GM12878 (cell line): ENCODE measurements at regions not wholly inside any gene's neighbourhood (a gene's known extent, or its start where the extent isn't known, plus 50 kb on each side); places are given as distances from the start of the nearest gene placed in this dataset.
"Not testable (repeated sequence)": the region's sequence is repeated elsewhere in the genome, so short reads cannot be mapped to it uniquely, and the experiment has no call there.

Source experiments
- ATAC-seq: fragments of 200-7000 bp; cut with Tn5 transposase; 3 replicates; pipeline ENCODE4 v1.9.1; 2020; ENCODE audit warnings: mild to moderate bottlenecking, moderate library complexity
- BruUV-seq: library from RNA; stranded (reverse); fragments of 400-500 nt; replicated peaks from 2 replicates; lab custom pipeline; 2021; lab: Mats Ljungman, UMichigan
- CTCF ChIA-PET: fragments of 300-600 bp; sonication (Branson Sonifier 250); formaldehyde crosslinking; extraction: SDS; loops from one replicate; lab custom pipeline; 2021; ENCODE audit warnings: inconsistent platforms; lab: Yijun Ruan, JAX
- POLR2A ChIA-PET: fragments of 350-600 bp; formaldehyde crosslinking; extraction: SDS; loops from one replicate; lab custom pipeline; 2021; ENCODE audit warnings: inconsistent platforms; lab: Charles Lee
- RAD21 ChIA-PET: fragments of 300-600 bp; sonication (Branson Sonifier 250); formaldehyde crosslinking; loops from one replicate; lab custom pipeline; 2023; ENCODE audit warnings: antibody characterized with exemption; ENCODE audit not compliant: unreplicated experiment; lab: Charles Lee
- SMC1A ChIA-PET: fragments of 300-600 bp; sonication (Branson Sonifier 250); formaldehyde crosslinking; loops from one replicate; lab custom pipeline; 2023; ENCODE audit not compliant: unreplicated experiment, uncharacterized antibody; lab: Charles Lee
- DNase-seq: peaks from one replicate; pipeline ENCODE4 v3.0.0-alpha.2; 2011; ENCODE audit warnings: low read depth, low spot score
- FAIRE-seq: peaks from 3 replicates; lab custom pipeline; 2011; peaks lifted over from hg19 to GRCh38; lab: Jason Lieb, UNC
- H2AFZ ChIP-seq: 2 replicates; pipeline ENCODE4 v1.6.0; 2011; ENCODE audit warnings: low read depth, low read length, control low read depth; ENCODE audit not compliant: control insufficient read depth
- H3K27ac ChIP-seq: 2 replicates; pipeline ENCODE4 v1.5.1; 2011; ENCODE audit warnings: control low read depth; ENCODE audit not compliant: control insufficient read depth, insufficient read depth
- H3K27me3 ChIP-seq, 2 experiments: replicated peaks in 1 of 2; 2 replicates each; pipeline versions ENCODE4 v1.6.0 to v1.6.1; 2011; ENCODE audit warnings: low read length in 1 of 2; ENCODE audit not compliant: control insufficient read depth in 2 of 2, insufficient read depth in 2 of 2
- H3K36me3 ChIP-seq, 2 experiments: 2 replicates each; pipeline ENCODE4 v1.5.1; 2011; ENCODE audit warnings: low read length in 1 of 2; ENCODE audit not compliant: control insufficient read depth in 2 of 2, insufficient read depth in 2 of 2
- H3K4me1 ChIP-seq: 2 replicates; pipeline ENCODE4 v1.6.1; 2011; ENCODE audit warnings: mild to moderate bottlenecking, low read length, moderate library complexity, mixed read lengths; ENCODE audit not compliant: control insufficient read depth, insufficient read depth
- H3K4me2 ChIP-seq: 2 replicates; pipeline ENCODE4 v1.6.0; 2011; ENCODE audit warnings: control low read depth; ENCODE audit not compliant: control insufficient read depth, insufficient read depth
- H3K4me3 ChIP-seq: fragments of 200-600 bp; sonication (generic); 2 replicates; pipeline ENCODE4 v1.5.1; 2016
- H3K79me2 ChIP-seq: 2 replicates; pipeline ENCODE4 v1.6.0; 2011; ENCODE audit warnings: low read length; ENCODE audit not compliant: control insufficient read depth, insufficient read depth
- H3K9ac ChIP-seq: 2 replicates; pipeline ENCODE4 v1.8.0; 2011; ENCODE audit warnings: low read length, control low read depth, mixed read lengths; ENCODE audit not compliant: control insufficient read depth, insufficient read depth
- H3K9me3 ChIP-seq: replicated peaks from 3 replicates; pipeline ENCODE4 v1.5.1; 2011; ENCODE audit warnings: mild to moderate bottlenecking, low read length; ENCODE audit not compliant: control insufficient read depth, insufficient read depth
- H4K20me1 ChIP-seq: 2 replicates; pipeline ENCODE4 v1.6.0; 2011; ENCODE audit not compliant: control insufficient read depth, insufficient read depth
- CBFB ChIP-seq: IDR thresholded peaks from 2 replicates; pipeline ENCODE4 v1.6.1; 2016; ENCODE audit warnings: antibody characterized with exemption, low read depth
- MTA3 ChIP-seq: IDR thresholded peaks from 2 replicates; pipeline ENCODE4 v1.6.1; 2012; ENCODE audit warnings: low read length, inconsistent platforms, borderline replicate concordance
- PML ChIP-seq: IDR thresholded peaks from 2 replicates; pipeline ENCODE4 v1.6.1; 2012; ENCODE audit warnings: low read length, inconsistent platforms
- SIX5 ChIP-seq: IDR thresholded peaks from 2 replicates; pipeline ENCODE4 v1.6.1; 2011; ENCODE audit warnings: mild to moderate bottlenecking, low read depth, low read length, moderate library complexity; ENCODE audit not compliant: severe bottlenecking
- SMAD1 ChIP-seq: fragments of 450-650 bp; IDR thresholded peaks from 2 replicates; pipeline ENCODE4 v1.6.1; 2018; ENCODE audit warnings: mild to moderate bottlenecking, low read depth; ENCODE audit not compliant: partially characterized antibody
- ZBTB40 ChIP-seq: fragments of 450-650 bp; IDR thresholded peaks from 2 replicates; pipeline ENCODE4 v1.6.1; 2016; ENCODE audit warnings: mild to moderate bottlenecking, moderate library complexity, borderline replicate concordance
- ZNF687 ChIP-seq: fragments of 450-650 bp; IDR thresholded peaks from 2 replicates; pipeline ENCODE4 v1.6.1; 2017; ENCODE audit warnings: mild to moderate bottlenecking, moderate library complexity
- WGBS: methylation state at CpG from one replicate; pipeline ENCODE4 v1.1.6; 2016; ENCODE audit warnings: low lambda C conversion rate; ENCODE audit not compliant: insufficient replicate concordance, insufficient coverage; ENCODE audit errors: missing lambda C conversion rate; 5-methylcytosine and 5-hydroxymethylcytosine counted together
- in situ Hi-C: fragments of 300-500 bp; cut with MboI; formaldehyde crosslinking; loops from 9 replicates; pipeline ENCODE4 v1.14.3; 2018; ENCODE audit warnings: mixed read lengths
- intact Hi-C: fragments of 100-400 bp; cut with micrococcal nuclease; formaldehyde crosslinking; loops from one replicate; pipeline ENCODE4 v1.14.2; 2022; ENCODE audit not compliant: unreplicated experiment

- DNase-seq, H3K9me3 ChIP-seq, H3K9ac ChIP-seq, H2AFZ ChIP-seq, ATAC-seq, intact Hi-C loops, FAIRE-seq, H3K27ac ChIP-seq, H3K36me3 ChIP-seq, H3K27me3 ChIP-seq, in situ Hi-C loops, BruUV-seq, H3K4me3 ChIP-seq, H4K20me1 ChIP-seq, H3K4me2 ChIP-seq, H3K79me2 ChIP-seq, RAD21 ChIA-PET: not testable (repeated sequence)
- ChIA-PET CTCF (interaction anchor here (0.6 to 1.8 kb wide), 2 partner anchors 33 to 58 kb away, joined by 3 to 4 read pairs; no protein-coding TSS in a partner anchor), SMC1A (interaction anchor here (1.6 to 2.1 kb wide), 2 partner anchors 33 to 52 kb away, joined by 4 to 6 read pairs; no protein-coding TSS in a partner anchor), POLR2A (interaction anchor here (0.7 kb wide), 1 partner anchor 136 kb away, joined by 4 read pairs; no protein-coding TSS in a partner anchor)
- H3K4me1 ChIP-seq: peaks cover 18% of the 10 kb centered on the region
- 86% methylated on average over 5 of the region's 5 CpGs for WGBS
Measured at GRCh38 chr7:55313671-55314070, 51.5 kb upstream of the LANCL2 start.

GRCh38 chr7:55314967-55315366, 50.2 kb upstream of the LANCL2 start:
- Histone ChIP-seq H3K9me3 (no peaks in the 10 kb centered on the region; the same call in 2 of the 3 replicates), H3K4me3 (no peak overlapping the region), H4K20me1 (no peaks in the 10 kb centered on the region), H3K4me1 (peaks cover 6% of the 10 kb centered on the region), H3K27ac (no peak overlapping the region), H2AFZ (no peak overlapping the region), H3K79me2 (no peaks in the 10 kb centered on the region), H3K36me3 (no peaks in the 10 kb centered on the region), H3K4me2 (no peak overlapping the region), H3K27me3 (no peaks in the 10 kb centered on the region), H3K9ac (no peak overlapping the region)
- ChIA-PET RAD21 (no interaction called here), CTCF (interaction anchor here (0.9 kb wide), 1 partner anchor 8 kb away, joined by 4 read pairs; no protein-coding TSS in a partner anchor), POLR2A (interaction anchor here (1.1 kb wide), 1 partner anchor 51 kb away, joined by 3 read pairs; no protein-coding TSS in a partner anchor), SMC1A (interaction anchor here (0.6 to 2.1 kb wide), 6 partner anchors 9 to 100 kb away, joined by 3 to 6 read pairs (median 4); no protein-coding TSS in a partner anchor)
- BruUV-seq: no TSS peak
- FAIRE-seq: no peak
- no peak for ATAC-seq
- WGBS: 73% methylated on average over 8 of the region's 8 CpGs
- intact Hi-C loops (no loop called here), in situ Hi-C loops (no loop called here)
- DNase-seq: no peak
- TF ChIP-seq CBFB (no peak), SIX5 (no peak), SMAD1 (no peak), ZBTB40 (no peak), MTA3 (no peak), ZNF687 (no peak), PML (no peak)
